WTC11 (cell line): ENCODE measurements at regions not wholly inside any gene's neighbourhood (a gene's known extent, or its start where the extent isn't known, plus 50 kb on each side); places are given as distances from the start of the nearest gene placed in this dataset.

Source experiments
- ATAC-seq: fragments of 200-7000 bp; cut with Tn5 transposase; 2 replicates; pipeline ENCODE4 v1.10.0; 2021; ENCODE audit warnings: mild to moderate bottlenecking, moderate library complexity
- CTCF ChIA-PET: fragments of 300-600 bp; sonication (Branson Sonifier 250); formaldehyde crosslinking; loops from one replicate; lab custom pipeline; 2021; ENCODE audit warnings: antibody characterized with exemption; lab: Charles Lee
- POLR2A ChIA-PET: fragments of 350-600 bp; sonication (Branson Sonifier 250); formaldehyde crosslinking; loops from one replicate; lab custom pipeline; 2021; ENCODE audit warnings: antibody characterized with exemption; lab: Charles Lee
- DNase-seq: peaks from one replicate; pipeline ENCODE4 v3.0.0; 2021; ENCODE audit warnings: low spot score
- H3K27ac Mint-ChIP-seq: 2 replicates; pipeline ENCODE4 v1.8.0; 2021; ENCODE audit warnings: mixed read lengths
- H3K27me3 Mint-ChIP-seq: 2 replicates; pipeline ENCODE4 v1.8.0; 2021; ENCODE audit warnings: low read depth, mild to moderate bottlenecking, moderate library complexity, mixed read lengths
- H3K36me3 Mint-ChIP-seq: 2 replicates; pipeline ENCODE4 v1.8.0; 2021; ENCODE audit warnings: mixed read lengths
- H3K4me1 Mint-ChIP-seq: 2 replicates; pipeline ENCODE4 v1.8.0; 2022; ENCODE audit warnings: mixed read lengths
- H3K4me3 Mint-ChIP-seq: 2 replicates; pipeline ENCODE4 v1.8.0; 2021; ENCODE audit warnings: mild to moderate bottlenecking, moderate library complexity, mixed read lengths
- H3K9me3 Mint-ChIP-seq: 2 replicates; pipeline ENCODE4 v1.8.0; 2021; ENCODE audit warnings: mixed read lengths
- ARID4B ChIP-seq: sonication (generic); formaldehyde crosslinking; IDR thresholded peaks from 2 replicates; pipeline ENCODE4 v1.8.0; 2023; ENCODE audit warnings: missing genetic modification reagents, mild to moderate bottlenecking, borderline replicate concordance
- ATF1 ChIP-seq: sonication (generic); formaldehyde crosslinking; IDR thresholded peaks from 2 replicates; pipeline ENCODE4 v1.8.1; 2023; ENCODE audit warnings: mild to moderate bottlenecking, moderate library complexity, missing genetic modification reagents
- ATF2 ChIP-seq: sonication (generic); formaldehyde crosslinking; IDR thresholded peaks from 2 replicates; pipeline ENCODE4 v1.8.1; 2022; ENCODE audit warnings: low read depth, missing genetic modification reagents, borderline replicate concordance
- CREM ChIP-seq: sonication (generic); formaldehyde crosslinking; IDR thresholded peaks from 2 replicates; pipeline ENCODE4 v1.8.1; 2022; ENCODE audit warnings: mild to moderate bottlenecking, missing genetic modification reagents, moderate library complexity
- GABPB1 ChIP-seq: sonication (generic); formaldehyde crosslinking; IDR thresholded peaks from 2 replicates; pipeline ENCODE4 v1.8.1; 2023; ENCODE audit warnings: mild to moderate bottlenecking, missing genetic modification reagents
- HMGA2 ChIP-seq: fragments of 250-450 bp; sonication (Bioruptor Pico); IDR thresholded peaks from 2 replicates; pipeline ENCODE4 v1.4.0; 2021; ENCODE audit warnings: mild to moderate bottlenecking, moderate library complexity
- KAT7 ChIP-seq: sonication (generic); formaldehyde crosslinking; IDR thresholded peaks from 2 replicates; pipeline ENCODE4 v1.8.1; 2023; ENCODE audit warnings: missing genetic modification reagents, mild to moderate bottlenecking, borderline replicate concordance
- MXD4 ChIP-seq: fragments of 250-450 bp; sonication (Bioruptor Pico); IDR thresholded peaks from 2 replicates; pipeline ENCODE4 v1.8.0; 2021; ENCODE audit warnings: mild to moderate bottlenecking, moderate library complexity, borderline replicate concordance
- MYBL2 ChIP-seq: sonication (generic); formaldehyde crosslinking; IDR thresholded peaks from 2 replicates; pipeline ENCODE4 v1.8.1; 2023; ENCODE audit warnings: mild to moderate bottlenecking, moderate library complexity, missing genetic modification reagents
- NFE2L1 ChIP-seq: sonication (generic); formaldehyde crosslinking; IDR thresholded peaks from 2 replicates; pipeline ENCODE4 v1.8.1; 2023; ENCODE audit warnings: missing genetic modification reagents
- OVOL2 ChIP-seq: fragments of 250-450 bp; sonication (Bioruptor Pico); IDR thresholded peaks from 2 replicates; pipeline ENCODE4 v1.9.0; 2021; ENCODE audit warnings: mild to moderate bottlenecking, borderline replicate concordance
- PRRX2 ChIP-seq: fragments of 250-450 bp; sonication (Bioruptor Pico); IDR thresholded peaks from 2 replicates; pipeline ENCODE4 v1.8.0; 2021; ENCODE audit warnings: mild to moderate bottlenecking
- RELA ChIP-seq: sonication (generic); formaldehyde crosslinking; IDR thresholded peaks from 2 replicates; pipeline ENCODE4 v1.8.1; 2022; ENCODE audit warnings: missing genetic modification reagents, mild to moderate bottlenecking, borderline replicate concordance
- STAT6 ChIP-seq: sonication (generic); formaldehyde crosslinking; conservative IDR thresholded peaks from 2 replicates; pipeline ENCODE4 v1.8.1; 2023; ENCODE audit warnings: mild to moderate bottlenecking, low read depth, missing genetic modification reagents, moderate library complexity
- TCF7 ChIP-seq: sonication (generic); formaldehyde crosslinking; IDR thresholded peaks from 2 replicates; pipeline ENCODE4 v1.8.0; 2022; ENCODE audit warnings: mild to moderate bottlenecking, low read depth, missing genetic modification reagents, moderate library complexity
- ZNF121 ChIP-seq: sonication (generic); formaldehyde crosslinking; IDR thresholded peaks from 2 replicates; pipeline ENCODE4 v1.8.0; 2023; ENCODE audit warnings: missing genetic modification reagents
- ZNF281 ChIP-seq: sonication (generic); formaldehyde crosslinking; IDR thresholded peaks from 2 replicates; pipeline ENCODE4 v1.8.0; 2023; ENCODE audit warnings: mild to moderate bottlenecking, missing genetic modification reagents
- ZNF512 ChIP-seq: sonication (generic); formaldehyde crosslinking; IDR thresholded peaks from 2 replicates; pipeline ENCODE4 v1.8.1; 2022; ENCODE audit warnings: missing genetic modification reagents, borderline replicate concordance
- TF ChIP-seq, protein P1 (sequence below): fragments of 250-450 bp; sonication (Bioruptor Pico); IDR thresholded peaks from 2 replicates; pipeline ENCODE4 v1.9.0; 2021; ENCODE audit warnings: moderate library complexity, mild to moderate bottlenecking, inconsistent platforms, borderline replicate concordance
- TF ChIP-seq, protein P2 (sequence below): fragments of 250-450 bp; sonication (Bioruptor Pico); IDR thresholded peaks from 2 replicates; pipeline ENCODE4 v1.9.0; 2021; ENCODE audit warnings: mild to moderate bottlenecking

DNA sequence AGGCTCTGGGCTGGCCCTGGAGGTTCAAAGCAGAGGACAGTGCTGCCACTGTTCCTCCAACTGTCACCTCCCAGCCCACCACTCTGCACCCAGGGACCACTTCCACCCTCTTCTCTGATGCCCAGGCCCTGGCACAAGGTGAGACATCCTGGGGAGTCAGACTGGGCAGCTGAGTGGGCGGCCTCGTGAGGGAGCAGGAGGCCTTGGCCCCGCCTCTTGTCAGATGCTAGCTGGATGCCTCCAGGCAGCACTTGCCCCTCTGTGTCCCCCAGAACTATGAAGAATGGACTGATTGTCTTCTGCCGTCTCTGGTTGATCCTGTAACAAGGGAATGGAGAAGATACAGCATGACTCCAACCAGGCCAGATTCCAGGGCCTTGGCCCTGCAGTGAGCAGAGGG, 191.0 kb upstream of the LINGO1 start (continued):
- no peak for TF ChIP-seq CREM (CRISPR knock-in tag)
- no peak for TF ChIP-seq GABPB1 (CRISPR knock-in tag)
- TF ChIP-seq MYBL2 (CRISPR knock-in tag), result no peak
- TF ChIP-seq TCF7, result no peak
- TF ChIP-seq MXD4 (CRISPR knock-in tag), result no peak
- TF ChIP-seq ZNF281 (CRISPR knock-in tag), result no peak
- TF ChIP-seq RELA (CRISPR knock-in tag), result no peak
- TF ChIP-seq, all 79 proteins: peak for 0

DNA sequence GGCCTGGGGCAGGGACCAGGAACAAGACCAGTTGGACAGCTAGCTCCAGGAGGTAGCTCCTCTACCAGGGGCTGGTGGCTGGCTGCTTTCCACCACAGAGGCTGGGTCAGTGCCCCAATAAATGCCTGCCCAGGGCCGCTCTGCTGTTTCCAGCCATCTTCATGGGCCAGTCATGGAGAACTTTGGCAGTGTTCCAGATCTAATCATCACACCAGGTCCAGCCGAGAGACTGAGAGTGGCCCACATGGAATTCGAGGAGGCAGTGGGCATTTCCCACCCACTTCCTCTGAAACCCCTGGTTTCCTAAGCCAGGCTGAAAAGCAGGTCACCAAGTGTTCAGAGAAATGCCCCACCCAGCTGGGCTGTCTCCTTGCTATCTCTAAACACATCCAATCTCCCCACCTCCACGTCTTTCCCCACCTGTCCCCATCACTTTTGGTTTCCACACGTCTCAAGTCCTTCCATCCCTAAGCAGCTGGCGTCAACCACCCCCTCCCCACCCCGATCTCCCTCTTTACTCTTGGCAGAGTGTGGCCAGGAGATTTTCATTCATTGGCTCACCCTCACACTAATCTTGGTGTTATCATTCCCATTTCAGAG, 190.0 kb upstream of the LINGO1 start:
- H3K4me3 Mint-ChIP-seq, result no peak overlapping the region
- no peaks in the 10 kb centered on the region for H3K36me3 Mint-ChIP-seq
- ATAC-seq, result no peak
- ChIA-PET CTCF (interaction anchor here (1.1 to 3.9 kb wide), 19 partner anchors 9 to 279 kb away, joined by 3 to 131 read pairs (median 21); partner anchors contain the start of gene LINGO1), POLR2A (no interaction called here)
- H3K4me1 Mint-ChIP-seq, result peaks cover 18% of the 10 kb centered on the region
- no peaks in the 10 kb centered on the region for H3K9me3 Mint-ChIP-seq
- H3K27ac Mint-ChIP-seq, result no peak overlapping the region
- H3K27me3 Mint-ChIP-seq, result peaks cover 35% of the 10 kb centered on the region
- DNase-seq, result no peak
- no peak for TF ChIP-seq OVOL2 (CRISPR knock-in tag)
- TF ChIP-seq ARID4B (CRISPR knock-in tag), result no peak
- TF ChIP-seq STAT6 (CRISPR knock-in tag), result no peak
- TF ChIP-seq ZNF121 (CRISPR knock-in tag), result no peak
- no peak for TF ChIP-seq NFE2L1
- TF ChIP-seq HMGA2 (CRISPR knock-in tag), result no peak
- TF ChIP-seq, protein P1, sequence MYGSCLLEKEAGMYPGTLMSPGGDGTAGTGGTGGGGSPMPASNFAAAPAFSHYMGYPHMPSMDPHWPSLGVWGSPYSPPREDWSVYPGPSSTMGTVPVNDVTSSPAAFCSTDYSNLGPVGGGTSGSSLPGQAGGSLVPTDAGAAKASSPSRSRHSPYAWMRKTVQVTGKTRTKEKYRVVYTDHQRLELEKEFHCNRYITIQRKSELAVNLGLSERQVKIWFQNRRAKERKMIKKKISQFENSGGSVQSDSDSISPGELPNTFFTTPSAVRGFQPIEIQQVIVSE, result no peak
- TF ChIP-seq, protein P2, sequence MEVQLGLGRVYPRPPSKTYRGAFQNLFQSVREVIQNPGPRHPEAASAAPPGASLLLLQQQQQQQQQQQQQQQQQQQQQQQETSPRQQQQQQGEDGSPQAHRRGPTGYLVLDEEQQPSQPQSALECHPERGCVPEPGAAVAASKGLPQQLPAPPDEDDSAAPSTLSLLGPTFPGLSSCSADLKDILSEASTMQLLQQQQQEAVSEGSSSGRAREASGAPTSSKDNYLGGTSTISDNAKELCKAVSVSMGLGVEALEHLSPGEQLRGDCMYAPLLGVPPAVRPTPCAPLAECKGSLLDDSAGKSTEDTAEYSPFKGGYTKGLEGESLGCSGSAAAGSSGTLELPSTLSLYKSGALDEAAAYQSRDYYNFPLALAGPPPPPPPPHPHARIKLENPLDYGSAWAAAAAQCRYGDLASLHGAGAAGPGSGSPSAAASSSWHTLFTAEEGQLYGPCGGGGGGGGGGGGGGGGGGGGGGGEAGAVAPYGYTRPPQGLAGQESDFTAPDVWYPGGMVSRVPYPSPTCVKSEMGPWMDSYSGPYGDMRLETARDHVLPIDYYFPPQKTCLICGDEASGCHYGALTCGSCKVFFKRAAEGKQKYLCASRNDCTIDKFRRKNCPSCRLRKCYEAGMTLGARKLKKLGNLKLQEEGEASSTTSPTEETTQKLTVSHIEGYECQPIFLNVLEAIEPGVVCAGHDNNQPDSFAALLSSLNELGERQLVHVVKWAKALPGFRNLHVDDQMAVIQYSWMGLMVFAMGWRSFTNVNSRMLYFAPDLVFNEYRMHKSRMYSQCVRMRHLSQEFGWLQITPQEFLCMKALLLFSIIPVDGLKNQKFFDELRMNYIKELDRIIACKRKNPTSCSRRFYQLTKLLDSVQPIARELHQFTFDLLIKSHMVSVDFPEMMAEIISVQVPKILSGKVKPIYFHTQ (CRISPR knock-in tag), result no peak
- no peak for TF ChIP-seq ATF1
- no peak for TF ChIP-seq ZNF512 (CRISPR knock-in tag)
- TF ChIP-seq ATF2 (CRISPR knock-in tag), result no peak
- no peak for TF ChIP-seq KAT7
- no peak for TF ChIP-seq PRRX2 (CRISPR knock-in tag)
